CD14-positive monocyte (primary cell): ENCODE measurements at regions not wholly inside any gene's neighbourhood (a gene's known extent, or its start where the extent isn't known, plus 50 kb on each side); places are given as distances from the start of the nearest gene placed in this dataset.

Source experiments
- DNase-seq, 3 donors: peaks; one replicate each; pipeline ENCODE4 v3.0.0-alpha.2; 2011 to 2022
- H2AFZ ChIP-seq: 2 replicates; pipeline ENCODE4 v1.6.0; 2012; ENCODE audit warnings: mild to moderate bottlenecking, low read depth, low read length, inconsistent platforms; ENCODE audit not compliant: insufficient read depth, poor library complexity, severe bottlenecking
- H3K27ac ChIP-seq, 2 donors: 1 replicate in 1 of 2; 2 replicates in 1 of 2; pipeline ENCODE4 v1.5.1; 2012 to 2013; ENCODE audit warnings: low read length in 2 of 2, control low read depth in 1 of 2, inconsistent platforms in 1 of 2, low read depth in 1 of 2, mild to moderate bottlenecking in 1 of 2
- H3K27me3 ChIP-seq, 2 donors: one replicate each; pipeline versions ENCODE4 v1.6.0 to v1.6.1; 2011 to 2013; ENCODE audit warnings: low read length in 2 of 2; ENCODE audit not compliant: control insufficient read depth in 2 of 2, insufficient read depth in 2 of 2
- H3K36me3 ChIP-seq, 2 donors: replicated peaks in 1 of 2; 1 replicate in 1 of 2; 2 replicates in 1 of 2; pipeline versions ENCODE4 v1.5.1 to v1.6.1; 2012 to 2013; ENCODE audit warnings: low read length in 2 of 2, control low read depth in 1 of 2, inconsistent platforms in 1 of 2, mild to moderate bottlenecking in 1 of 2; ENCODE audit not compliant: insufficient read depth in 2 of 2, control insufficient read depth in 1 of 2
- H3K4me1 ChIP-seq, 2 donors: 1 replicate in 1 of 2; 2 replicates in 1 of 2; pipeline versions ENCODE4 v1.5.1 to v1.6.1; 2012 to 2013; ENCODE audit warnings: low read length in 2 of 2, control low read depth in 1 of 2, inconsistent platforms in 1 of 2, mild to moderate bottlenecking in 1 of 2, moderate library complexity in 1 of 2; ENCODE audit not compliant: insufficient read depth in 2 of 2, control insufficient read depth in 1 of 2
- H3K4me2 ChIP-seq: replicated peaks from 2 replicates; pipeline ENCODE3; 2012; ENCODE audit warnings: low read length, moderate library complexity, mild to moderate bottlenecking; ENCODE audit not compliant: poor library complexity, severe bottlenecking; ENCODE audit errors: extremely low read depth
- H3K4me3 ChIP-seq, 3 experiments: fragments of 200-600 bp in 1 of 3; sonication (generic) in 1 of 3; replicated peaks in 1 of 3; 1 replicate in 2 of 3; 2 replicates in 1 of 3; pipeline ENCODE4 v1.5.1; 2011 to 2013; ENCODE audit warnings: low read length in 3 of 3, mild to moderate bottlenecking in 3 of 3, control low read depth in 2 of 3, low read depth in 2 of 3, inconsistent platforms in 1 of 3, moderate library complexity in 1 of 3
- H3K79me2 ChIP-seq: 2 replicates; pipeline ENCODE4 v1.6.0; 2012; ENCODE audit warnings: mild to moderate bottlenecking, control low read depth, inconsistent platforms, low read length, moderate library complexity; ENCODE audit not compliant: insufficient read depth
- H3K9ac ChIP-seq: 2 replicates; pipeline ENCODE4 v1.6.0; 2017; ENCODE audit warnings: low read length, mild to moderate bottlenecking; ENCODE audit not compliant: insufficient read depth, poor library complexity, severe bottlenecking
- H3K9me3 ChIP-seq, 2 donors: replicated peaks in 1 of 2; 1 replicate in 1 of 2; 2 replicates in 1 of 2; pipeline versions ENCODE4 v1.5.1 to v1.6.1; 2012 to 2013; ENCODE audit warnings: low read length in 2 of 2, control low read depth in 1 of 2; ENCODE audit not compliant: control insufficient read depth in 1 of 2, insufficient read depth in 1 of 2
- H4K20me1 ChIP-seq: 2 replicates; pipeline ENCODE4 v1.6.0; 2012; ENCODE audit warnings: mild to moderate bottlenecking, low read length, control low read depth, moderate library complexity; ENCODE audit not compliant: insufficient read depth
- H3K27ac Mint-ChIP-seq, 7 donors: one replicate each; pipeline ENCODE4 v1.8.0; 2020; ENCODE audit warnings: mild to moderate bottlenecking in 7 of 7, mixed read lengths in 7 of 7, moderate library complexity in 6 of 7, inconsistent platforms in 2 of 7
- H3K27me3 Mint-ChIP-seq, 3 donors: one replicate each; pipeline ENCODE4 v1.8.0; 2021 to 2022; ENCODE audit warnings: low read depth in 3 of 3, mild to moderate bottlenecking in 3 of 3, mixed read lengths in 3 of 3, moderate library complexity in 3 of 3, inconsistent platforms in 1 of 3
- H3K36me3 Mint-ChIP-seq, 2 donors: one replicate each; pipeline ENCODE4 v1.8.0; 2020; ENCODE audit warnings: mixed read lengths in 2 of 2, inconsistent platforms in 1 of 2, mild to moderate bottlenecking in 1 of 2
- H3K4me1 Mint-ChIP-seq: one replicate; pipeline ENCODE4 v1.8.0; 2020; ENCODE audit warnings: mild to moderate bottlenecking, mixed read lengths
- H3K4me3 Mint-ChIP-seq, 2 donors: one replicate each; pipeline ENCODE4 v1.8.0; 2020; ENCODE audit warnings: mild to moderate bottlenecking in 2 of 2, mixed read lengths in 2 of 2, moderate library complexity in 1 of 2
- H3K9me3 Mint-ChIP-seq, 7 donors: one replicate each; pipeline ENCODE4 v1.8.0; 2020 to 2022; ENCODE audit warnings: mixed read lengths in 7 of 7, mild to moderate bottlenecking in 6 of 7, moderate library complexity in 6 of 7, inconsistent platforms in 2 of 7
- CTCF ChIP-seq: fragments of 200-600 bp; IDR thresholded peaks from one replicate; pipeline ENCODE4 v1.8.0; 2022; ENCODE audit warnings: antibody characterized with exemption, mild to moderate bottlenecking
- WGBS: methylation state at CpG from one replicate; pipeline ENCODE4 v1.1.5; 2013; ENCODE audit warnings: missing lambda C conversion rate; ENCODE audit not compliant: insufficient coverage; 5-methylcytosine and 5-hydroxymethylcytosine counted together
- intact Hi-C, 2 donors: fragments of 100-400 bp; cut with micrococcal nuclease; formaldehyde crosslinking; loops; one replicate each; pipeline versions ENCODE4 v1.15.0 to v1.15.1; 2023

- no peak overlapping the region for H3K9ac ChIP-seq
- no peak for DNase-seq
- H3K36me3 Mint-ChIP-seq, result no peaks in the 10 kb centered on the region
- H3K4me2 ChIP-seq, result no peak overlapping the region
- no peaks in the 10 kb centered on the region for H3K4me1 ChIP-seq
- H3K4me1 Mint-ChIP-seq, result no peaks in the 10 kb centered on the region
- no peak overlapping the region for H3K27ac ChIP-seq
- H3K4me3 ChIP-seq, result no peak overlapping the region
- no peak for TF ChIP-seq CTCF
- no peak overlapping the region for H2AFZ ChIP-seq
- H4K20me1 ChIP-seq, result no peaks in the 10 kb centered on the region
- H3K9me3 ChIP-seq, result peaks cover 19 to 23% of the 10 kb centered on the region in 2 donors
- peaks cover 0 to 1% (median 0%) of the 10 kb centered on the region in 3 donors for H3K27me3 Mint-ChIP-seq
- H3K27ac Mint-ChIP-seq, result no peak overlapping the region
- H3K36me3 ChIP-seq, result no peaks in the 10 kb centered on the region
- WGBS, result 82% methylated on average over 7 of the region's 7 CpGs
- peaks cover 5 to 24% (median 9%) of the 10 kb centered on the region in 7 donors for H3K9me3 Mint-ChIP-seq
- intact Hi-C loops, result no loop called here
- H3K79me2 ChIP-seq, result no peaks in the 10 kb centered on the region
- H3K27me3 ChIP-seq, result no peaks in the 10 kb centered on the region
- no peak overlapping the region for H3K4me3 Mint-ChIP-seq
Measured at GRCh38 chr13:89650226-89650625, 1697.3 kb upstream of the MIR17HG start.

DNA sequence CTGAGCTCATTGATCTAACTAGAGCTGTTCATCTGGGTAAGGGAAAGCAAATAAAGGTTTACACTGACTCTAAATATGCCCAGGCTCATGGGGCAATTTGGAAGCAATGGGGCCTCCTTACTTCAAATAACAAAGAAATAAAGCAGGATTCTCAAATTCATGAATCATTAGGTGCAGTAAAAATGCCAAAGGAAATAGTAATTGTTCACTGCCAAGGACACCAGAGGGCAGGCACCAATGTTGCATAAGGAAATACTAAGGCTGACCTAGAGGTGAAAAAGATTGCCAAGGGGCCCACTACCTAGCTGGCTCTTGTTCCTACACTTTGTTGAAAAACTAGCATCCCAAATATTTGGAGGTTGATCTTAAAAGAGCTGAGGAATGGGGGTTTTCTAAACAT, 1686.7 kb upstream of the MIR17HG start:
- Histone ChIP-seq H3K27ac (no peak overlapping the region), H2AFZ (no peak overlapping the region), H3K9me3 (peaks cover 17 to 39% of the 10 kb centered on the region in 2 donors), H3K36me3 (no peaks in the 10 kb centered on the region), H3K27me3 (no peaks in the 10 kb centered on the region), H3K4me3 (no peak overlapping the region), H3K9ac (no peak overlapping the region), H3K4me2 (no peak overlapping the region), H4K20me1 (no peaks in the 10 kb centered on the region), H3K4me1 (no peaks in the 10 kb centered on the region), H3K79me2 (no peaks in the 10 kb centered on the region)
- Mint-ChIP-seq H3K27ac (no peak overlapping the region), H3K4me1 (no peaks in the 10 kb centered on the region), H3K36me3 (no peaks in the 10 kb centered on the region), H3K27me3 (no peaks in the 10 kb centered on the region), H3K4me3 (no peak overlapping the region), H3K9me3 (peaks cover 8 to 29% (median 17%) of the 10 kb centered on the region in 7 donors)
- intact Hi-C loops, result no loop called here
- DNase-seq, result no peak
- TF ChIP-seq CTCF, result no peak
